ENCODE measurements at regions not wholly inside any gene's neighbourhood (a gene's known extent, or its start where the extent isn't known, plus 50 kb on each side); places are given as distances from the start of the nearest gene placed in this dataset.

DNA sequence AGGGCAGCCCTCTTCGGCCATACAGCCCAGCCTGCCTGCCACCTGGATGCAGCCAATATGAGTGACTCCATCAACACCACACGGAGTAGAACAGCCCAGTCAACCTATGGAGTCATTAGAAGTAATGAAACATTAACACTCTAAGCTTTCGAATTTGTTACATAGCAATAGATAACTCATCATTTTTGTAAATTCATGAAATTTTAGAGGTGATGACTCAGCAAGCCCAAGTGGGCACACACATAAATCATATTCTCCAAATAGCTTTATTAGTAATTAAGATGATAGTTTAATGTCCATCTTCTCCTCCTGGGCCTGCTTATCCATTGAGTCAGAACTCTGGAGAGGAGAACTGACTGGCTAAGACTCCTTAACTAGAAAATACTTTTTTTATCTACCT is 335.0 kb upstream of the KCNH8 start:
- DNase-seq, result no peak
- TF ChIP-seq EZH2 (IDR thresholded peaks at IDR 0.05; ENCODE audit: insufficient read depth, poor library complexity, severe bottlenecking), result no peak
- TF ChIP-seq EZH2phosphoT487 (IDR thresholded peaks at IDR 0.05; ENCODE audit: insufficient read depth, low read depth), result no peak

DNA sequence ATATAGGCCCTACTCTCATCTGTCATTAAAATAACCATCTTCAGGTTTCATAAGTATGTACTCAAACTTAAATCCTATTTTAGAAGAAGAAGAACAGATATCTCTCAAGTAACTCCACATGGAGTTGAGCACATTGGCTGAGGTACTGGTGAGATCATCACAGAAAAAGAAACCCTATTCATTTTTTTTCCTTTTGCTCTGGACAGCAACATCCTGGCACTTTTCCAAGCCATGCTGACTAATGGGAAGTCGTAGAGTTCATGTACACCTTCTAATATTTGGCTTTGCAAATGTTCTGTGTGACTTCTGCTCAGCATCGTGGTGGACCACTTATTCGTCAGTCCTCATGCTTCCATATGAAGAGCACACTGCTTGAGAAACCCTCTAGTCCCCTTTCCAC is 336.0 kb upstream of the KCNH8 start:
- in situ Hi-C loops (cut with MboI), result no loop called here
- no peak overlapping the region for H3K27ac ChIP-seq
- no peak overlapping the region for H3K4me2 ChIP-seq (ENCODE audit: unreplicated experiment)
- H3K4me1 ChIP-seq (ENCODE audit: insufficient read depth), result no peaks in the 10 kb centered on the region
- H4K20me1 ChIP-seq (ENCODE audit: insufficient read depth), result no peaks in the 10 kb centered on the region
- no peaks in the 10 kb centered on the region for H3K27me3 ChIP-seq (replicated peaks; ENCODE audit: insufficient read depth)
- H3K9ac ChIP-seq, result no peak overlapping the region
- TF ChIP-seq EZH2 (IDR thresholded peaks at IDR 0.05; ENCODE audit: insufficient read depth, poor library complexity, severe bottlenecking), result no peak
- H3K4me3 ChIP-seq, result no peak overlapping the region
- WGBS, 2 experiments (ENCODE audit: low coverage in 1 of 2, low lambda C conversion rate in 2 of 2, missing lambda C conversion rate in 2 of 2), result 35 to 50% methylated on average over 3 of the region's 3 CpGs
- no peaks in the 10 kb centered on the region for H3K36me3 ChIP-seq (ENCODE audit: low read depth)
- H2AFZ ChIP-seq, result no peak overlapping the region
- no peaks in the 10 kb centered on the region for H3F3A ChIP-seq (ENCODE audit: insufficient read depth)
- H3K9me2 ChIP-seq (ENCODE audit: insufficient read depth), result no peaks in the 10 kb centered on the region
- no peaks in the 10 kb centered on the region for H3K9me3 ChIP-seq (ENCODE audit: low read depth)
- no peaks in the 10 kb centered on the region for H3K79me2 ChIP-seq (ENCODE audit: insufficient read depth)
- peak; percentile 7 for DNase-seq

More for the DNA sequence above, 335.0 kb upstream of the KCNH8 start:
- Histone ChIP-seq H3K4me1 (ENCODE audit: insufficient read depth) (no peaks in the 10 kb centered on the region), H3K79me2 (ENCODE audit: insufficient read depth) (no peaks in the 10 kb centered on the region), H3K9me2 (ENCODE audit: insufficient read depth) (no peaks in the 10 kb centered on the region), H3K27ac (no peak overlapping the region), H3F3A (ENCODE audit: insufficient read depth) (no peaks in the 10 kb centered on the region), H3K9ac (no peak overlapping the region), H3K36me3 (ENCODE audit: low read depth) (no peaks in the 10 kb centered on the region), H3K4me3 (no peak overlapping the region), H2AFZ (no peak overlapping the region), H3K9me3 (ENCODE audit: low read depth) (no peaks in the 10 kb centered on the region), H4K20me1 (ENCODE audit: insufficient read depth) (no peaks in the 10 kb centered on the region), H3K27me3 (replicated peaks; ENCODE audit: insufficient read depth) (no peaks in the 10 kb centered on the region), H3K4me2 (ENCODE audit: unreplicated experiment) (no peak overlapping the region)
- in situ Hi-C loops (cut with MboI), result no loop called here
- 20 to 25% methylated on average over 3 of the region's 3 CpGs for WGBS, 2 experiments (ENCODE audit: low coverage in 1 of 2, low lambda C conversion rate in 2 of 2, missing lambda C conversion rate in 2 of 2)

DNA sequence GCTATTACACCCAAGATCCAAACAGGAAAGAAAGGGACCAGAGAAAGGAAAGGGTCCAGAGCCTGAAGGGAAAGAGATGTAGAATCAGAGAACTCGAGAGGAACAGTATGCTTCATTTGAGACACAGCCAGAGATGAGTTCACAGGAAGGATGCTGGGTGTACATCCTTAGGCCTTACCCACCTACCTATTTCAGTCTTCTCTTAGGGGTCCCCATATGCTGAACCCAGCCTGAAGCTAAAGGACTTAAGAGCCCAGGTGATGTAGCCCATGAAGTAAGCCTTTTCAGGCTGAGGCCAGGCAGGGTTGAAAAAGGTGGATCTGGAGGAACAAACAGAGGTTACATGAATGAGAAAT is 338.0 kb upstream of the KCNH8 start:
- no peak for TF ChIP-seq EZH2phosphoT487 (IDR thresholded peaks at IDR 0.05; ENCODE audit: insufficient read depth, low read depth)
- TF ChIP-seq EZH2 (IDR thresholded peaks at IDR 0.05; ENCODE audit: insufficient read depth, poor library complexity, severe bottlenecking), result no peak
- Histone ChIP-seq H3K27ac (no peak overlapping the region), H4K20me1 (ENCODE audit: insufficient read depth) (no peaks in the 10 kb centered on the region), H3K4me3 (no peak overlapping the region), H3K4me1 (ENCODE audit: insufficient read depth) (no peaks in the 10 kb centered on the region), H3K9me2 (ENCODE audit: insufficient read depth) (no peaks in the 10 kb centered on the region), H3K36me3 (ENCODE audit: low read depth) (no peaks in the 10 kb centered on the region), H3F3A (ENCODE audit: insufficient read depth) (no peaks in the 10 kb centered on the region), H3K9ac (no peak overlapping the region), H3K27me3 (replicated peaks; ENCODE audit: insufficient read depth) (no peaks in the 10 kb centered on the region), H2AFZ (no peak overlapping the region), H3K79me2 (ENCODE audit: insufficient read depth) (no peaks in the 10 kb centered on the region), H3K9me3 (ENCODE audit: low read depth) (no peaks in the 10 kb centered on the region), H3K4me2 (ENCODE audit: unreplicated experiment) (no peak overlapping the region)
- WGBS, 2 experiments (ENCODE audit: low coverage in 1 of 2, low lambda C conversion rate in 2 of 2, missing lambda C conversion rate in 2 of 2), result 10 to 11% methylated on average over 1 of the region's 1 CpG
- in situ Hi-C loops (cut with MboI), result no loop called here
- DNase-seq, result no peak

DNA sequence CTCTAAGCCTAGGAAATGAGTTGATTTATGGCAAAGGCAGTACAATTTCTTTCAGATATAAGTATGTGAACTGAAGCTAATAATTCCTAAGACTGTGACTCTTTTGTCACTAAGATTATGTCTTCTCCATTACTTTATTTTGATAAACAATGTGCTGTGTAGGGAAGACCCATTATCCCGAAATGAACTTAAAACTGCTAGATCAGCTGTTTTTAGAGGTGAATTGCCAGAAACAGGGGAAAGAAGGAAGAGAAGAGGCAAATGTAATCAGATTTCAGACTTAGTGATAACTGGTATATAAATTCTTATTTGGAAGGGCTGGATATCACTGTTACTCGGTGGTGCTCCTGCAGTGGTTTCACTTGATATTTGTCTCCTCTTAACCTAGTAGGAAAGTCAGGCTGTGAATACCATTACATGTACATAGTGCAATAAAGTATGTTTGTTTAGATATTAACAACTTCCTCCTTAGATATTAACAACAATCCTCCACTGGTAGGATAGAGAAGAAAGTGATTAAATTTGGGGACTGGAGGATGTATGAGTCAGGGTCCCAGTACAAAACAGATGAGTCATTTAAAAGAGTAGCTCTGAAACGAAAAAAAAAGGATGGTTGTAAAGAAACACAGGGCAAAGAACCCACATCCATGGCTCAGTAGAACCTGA is 338.5 kb upstream of the KCNH8 start:
- H3K9me3 ChIP-seq (ENCODE audit: low read depth), result no peaks in the 10 kb centered on the region
- no peaks in the 10 kb centered on the region for H3K9me2 ChIP-seq (ENCODE audit: insufficient read depth)
- no peak overlapping the region for H3K9ac ChIP-seq
- no peak for TF ChIP-seq EZH2 (IDR thresholded peaks at IDR 0.05; ENCODE audit: insufficient read depth, poor library complexity, severe bottlenecking)
- TF ChIP-seq EZH2phosphoT487 (IDR thresholded peaks at IDR 0.05; ENCODE audit: insufficient read depth, low read depth), result no peak
- H3K4me3 ChIP-seq, result no peak overlapping the region
- H3K27me3 ChIP-seq (replicated peaks; ENCODE audit: insufficient read depth), result no peaks in the 10 kb centered on the region
- no peaks in the 10 kb centered on the region for H3K4me1 ChIP-seq (ENCODE audit: insufficient read depth)
- no peak overlapping the region for H3K4me2 ChIP-seq (ENCODE audit: unreplicated experiment)
- H3K79me2 ChIP-seq (ENCODE audit: insufficient read depth), result no peaks in the 10 kb centered on the region
- no peaks in the 10 kb centered on the region for H3F3A ChIP-seq (ENCODE audit: insufficient read depth)
- H3K36me3 ChIP-seq (ENCODE audit: low read depth), result no peaks in the 10 kb centered on the region
- 6 to 17% methylated on average over 3 of the region's 3 CpGs for WGBS, 2 experiments (ENCODE audit: low coverage in 1 of 2, low lambda C conversion rate in 2 of 2, missing lambda C conversion rate in 2 of 2)
- in situ Hi-C loops (cut with MboI), result no loop called here
- no peak overlapping the region for H2AFZ ChIP-seq
- H3K27ac ChIP-seq, result no peak overlapping the region
- no peak for DNase-seq
- H4K20me1 ChIP-seq (ENCODE audit: insufficient read depth), result no peaks in the 10 kb centered on the region

DNA sequence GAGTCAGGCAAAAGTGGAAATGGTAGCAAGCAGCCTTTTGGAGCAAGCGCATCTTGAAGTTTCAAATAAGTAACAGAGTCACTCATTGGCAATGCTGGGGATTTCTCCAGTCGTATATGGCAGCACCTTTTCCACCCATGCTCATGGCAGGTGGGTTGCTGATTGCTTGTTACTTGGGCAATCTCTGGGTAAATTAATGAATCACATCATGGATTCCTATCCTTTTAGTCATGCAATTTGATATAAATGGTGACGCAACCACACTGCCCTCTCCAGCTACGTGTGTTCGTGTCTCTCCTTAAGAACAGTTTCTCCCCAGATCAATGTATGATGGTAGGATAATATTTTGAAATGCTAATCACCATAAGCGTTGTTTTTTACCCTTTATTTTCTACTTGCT is 339.9 kb upstream of the KCNH8 start:
- no peak overlapping the region for H3K4me2 ChIP-seq (ENCODE audit: unreplicated experiment)
- H3K9me3 ChIP-seq (ENCODE audit: low read depth), result no peaks in the 10 kb centered on the region
- no peaks in the 10 kb centered on the region for H3K27me3 ChIP-seq (replicated peaks; ENCODE audit: insufficient read depth)
- H3K9me2 ChIP-seq (ENCODE audit: insufficient read depth), result no peaks in the 10 kb centered on the region
- no peak overlapping the region for H3K4me3 ChIP-seq
- no peaks in the 10 kb centered on the region for H3K4me1 ChIP-seq (ENCODE audit: insufficient read depth)
- no peaks in the 10 kb centered on the region for H4K20me1 ChIP-seq (ENCODE audit: insufficient read depth)
- no peaks in the 10 kb centered on the region for H3K79me2 ChIP-seq (ENCODE audit: insufficient read depth)
- DNase-seq, result no peak
- no peaks in the 10 kb centered on the region for H3F3A ChIP-seq (ENCODE audit: insufficient read depth)
- in situ Hi-C loops (cut with MboI), result no loop called here
- no peak overlapping the region for H3K27ac ChIP-seq
- no peak overlapping the region for H3K9ac ChIP-seq
- H2AFZ ChIP-seq, result no peak overlapping the region
- no peak for TF ChIP-seq EZH2 (IDR thresholded peaks at IDR 0.05; ENCODE audit: insufficient read depth, poor library complexity, severe bottlenecking)
- 40 to 41% methylated on average over 6 of the region's 6 CpGs for WGBS, 2 experiments (ENCODE audit: low coverage in 1 of 2, low lambda C conversion rate in 2 of 2, missing lambda C conversion rate in 2 of 2)
- H3K36me3 ChIP-seq (ENCODE audit: low read depth), result no peaks in the 10 kb centered on the region

Data from GM23248 (cell line).